Erythroblast (primary cell): ENCODE measurements at regions not wholly inside any gene's neighbourhood (a gene's known extent, or its start where the extent isn't known, plus 50 kb on each side); places are given as distances from the start of the nearest gene placed in this dataset.

Source experiments
- GATA1 ChIP-seq: IDR thresholded peaks from 2 replicates; pipeline ENCODE4 v1.6.1; 2011; ENCODE audit warnings: low read depth, mild to moderate bottlenecking, control low read depth, low read length, moderate library complexity
- POLR2A ChIP-seq: IDR thresholded peaks from 2 replicates; pipeline ENCODE4 v1.6.1; 2011; ENCODE audit warnings: mild to moderate bottlenecking, low read length

- TF ChIP-seq POLR2A (no peak), GATA1 (no peak)
These were observed 234.1 kb downstream of the RSL24D1 start for GRCh38 chr15:54962637-54963036.
